GM19351 (cell line): ENCODE measurements at regions not wholly inside any gene's neighbourhood (a gene's known extent, or its start where the extent isn't known, plus 50 kb on each side); places are given as distances from the start of the nearest gene placed in this dataset.
"Not testable (repeated sequence)": the region's sequence is repeated elsewhere in the genome, so short reads cannot be mapped to it uniquely, and the experiment has no call there.

Experiments used
- ATAC-seq: cut with Tn5 transposase; IDR thresholded peaks from one replicate; pipeline ENCODE4 v1.9.1; 2021; ENCODE audit warnings: mild to moderate bottlenecking, moderate library complexity; ENCODE audit not compliant: unreplicated experiment

GRCh38 chr18:8987241-8987640 lies 115.3 kb upstream of the NDUFV2 start:
- no peak for ATAC-seq

- peak; percentile 86 for ATAC-seq
These were observed 114.1 kb upstream of the NDUFV2 start for GRCh38 chr18:8988260-8988871.

DNA sequence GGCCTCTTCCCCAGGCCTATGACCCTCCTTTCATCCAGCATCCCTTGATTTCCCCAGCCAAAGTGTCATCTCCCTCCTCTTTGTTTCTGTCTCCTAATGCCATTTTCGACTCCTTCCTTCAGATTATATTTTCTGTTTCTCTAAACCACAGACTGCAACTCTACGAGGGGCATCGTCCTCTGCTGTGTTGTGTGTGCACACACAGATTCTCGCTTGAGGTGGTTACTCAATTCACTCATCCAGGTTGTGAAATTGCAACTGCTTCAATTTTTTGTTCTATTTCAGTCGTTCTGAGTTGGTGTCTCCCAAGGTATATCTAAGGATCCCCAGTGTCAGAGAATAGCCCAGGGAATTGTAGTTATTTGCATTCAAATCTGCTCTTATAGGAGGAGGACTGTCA lies 113.5 kb upstream of the NDUFV2 start:
- ATAC-seq = no peak

DNA sequence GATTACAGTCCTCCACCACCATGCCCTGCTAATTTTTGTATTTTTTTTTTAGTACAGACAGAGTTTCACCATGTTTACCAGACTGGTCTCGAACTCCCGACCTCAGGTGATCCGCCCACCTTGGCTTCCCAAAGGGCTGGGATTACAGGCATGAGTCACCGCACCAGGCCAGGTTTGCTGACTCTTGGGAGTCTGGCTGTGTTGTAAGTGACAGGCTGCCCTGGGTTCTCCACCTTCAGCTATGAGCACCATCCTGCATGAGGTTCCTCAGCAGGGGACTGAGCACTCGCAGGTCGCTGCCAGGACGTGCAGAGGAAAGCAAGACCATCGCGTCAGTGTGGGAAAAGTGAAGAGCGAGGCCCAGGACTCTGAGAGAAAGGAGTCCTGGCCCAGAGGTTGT lies 112.6 kb upstream of the NDUFV2 start:
- no peak for ATAC-seq

DNA sequence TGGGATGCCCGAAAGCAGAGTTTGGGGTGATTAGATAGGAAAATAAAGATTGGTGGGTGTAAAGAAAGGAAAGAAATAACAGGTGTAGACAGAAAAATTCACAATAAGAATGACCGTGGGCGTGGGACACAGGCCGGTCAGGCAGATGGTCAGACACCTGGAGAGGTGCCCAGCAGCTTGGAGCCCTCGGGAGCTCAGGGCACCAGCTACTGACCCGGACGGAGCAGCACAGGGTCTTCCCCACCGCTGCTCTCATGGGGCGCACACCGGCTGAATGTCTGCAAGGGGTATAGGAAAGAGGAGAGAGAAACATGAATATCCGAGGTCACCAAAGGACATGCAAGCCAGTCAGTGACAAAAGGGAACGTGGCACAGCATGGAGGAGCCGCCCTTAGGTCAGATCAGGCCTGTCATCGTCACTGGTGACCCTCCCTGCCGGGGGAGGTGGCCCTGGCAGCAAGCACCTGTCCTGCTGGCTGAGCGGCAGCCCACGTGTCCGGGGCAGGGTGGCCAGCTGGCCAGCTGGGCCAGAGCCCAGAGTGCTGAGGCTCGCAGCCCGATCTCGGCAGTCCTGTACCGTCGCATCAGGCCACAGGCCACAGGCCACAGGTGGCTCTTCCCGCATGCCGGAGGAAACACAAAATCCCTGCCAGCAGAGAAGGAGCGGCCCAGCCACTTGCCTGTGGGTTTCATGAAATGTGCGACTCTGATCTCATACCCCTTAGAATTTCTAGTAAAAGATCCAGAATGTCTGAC lies 112.0 kb upstream of the NDUFV2 start:
- no peak for ATAC-seq

GRCh38 chr18:8991155-8991554 lies 111.3 kb upstream of the NDUFV2 start:
- ATAC-seq = no peak

DNA sequence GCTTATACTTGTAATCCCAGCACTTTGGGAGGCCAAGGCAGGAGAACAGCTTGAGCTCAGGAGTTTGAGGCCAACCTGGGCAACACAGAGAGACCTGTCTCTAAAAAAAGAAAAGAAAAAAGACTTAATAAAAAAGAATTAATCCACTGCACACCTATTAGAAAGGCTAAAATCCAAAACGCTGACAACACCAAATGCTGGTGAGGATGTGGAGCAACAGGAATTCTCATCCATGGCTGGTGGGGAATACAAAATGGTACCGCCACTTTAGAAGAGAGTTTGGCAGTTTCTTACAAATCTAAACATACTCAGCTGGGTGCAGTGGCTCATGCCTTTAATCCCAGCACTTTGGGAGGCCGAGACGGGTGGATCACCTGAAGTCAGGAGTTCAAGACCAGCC lies 110.0 kb upstream of the NDUFV2 start:
- ATAC-seq = not testable (repeated sequence)

GRCh38 chr18:8994603-8995002 lies 107.9 kb upstream of the NDUFV2 start:
- ATAC-seq = no peak

GRCh38 chr18:8995096-8995495 lies 107.4 kb upstream of the NDUFV2 start:
- no peak for ATAC-seq

DNA sequence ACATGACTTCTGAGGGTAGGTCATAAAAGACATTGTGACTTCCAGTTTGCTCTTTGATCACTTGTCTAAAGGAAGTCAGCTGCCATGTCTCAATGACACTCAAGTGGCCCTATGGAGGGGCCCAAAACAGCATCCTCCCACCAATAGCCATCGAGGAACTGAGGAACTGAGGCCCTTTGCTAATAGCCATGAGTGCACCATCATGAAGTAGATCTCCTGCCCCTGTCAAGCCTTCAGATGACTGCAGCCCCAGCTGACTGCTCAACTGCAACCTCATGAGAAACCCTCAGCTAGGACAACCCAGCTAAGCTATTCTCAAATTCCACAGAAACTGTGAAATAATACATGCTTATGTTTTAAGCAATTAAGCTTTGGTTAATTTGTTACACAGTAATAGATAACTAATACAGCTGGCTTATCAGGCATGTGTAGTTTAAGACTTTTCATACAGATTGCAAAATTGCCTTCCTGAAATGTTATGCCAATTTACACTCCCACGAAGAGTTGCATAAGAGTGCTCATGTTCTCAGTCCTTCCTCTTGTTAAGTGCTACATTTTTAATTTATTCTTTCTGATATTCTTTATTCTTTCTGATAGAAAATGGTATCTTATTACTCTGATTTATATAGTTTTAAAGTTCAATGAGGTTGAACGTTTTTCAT lies 105.6 kb upstream of the NDUFV2 start:
- ATAC-seq = no peak

DNA sequence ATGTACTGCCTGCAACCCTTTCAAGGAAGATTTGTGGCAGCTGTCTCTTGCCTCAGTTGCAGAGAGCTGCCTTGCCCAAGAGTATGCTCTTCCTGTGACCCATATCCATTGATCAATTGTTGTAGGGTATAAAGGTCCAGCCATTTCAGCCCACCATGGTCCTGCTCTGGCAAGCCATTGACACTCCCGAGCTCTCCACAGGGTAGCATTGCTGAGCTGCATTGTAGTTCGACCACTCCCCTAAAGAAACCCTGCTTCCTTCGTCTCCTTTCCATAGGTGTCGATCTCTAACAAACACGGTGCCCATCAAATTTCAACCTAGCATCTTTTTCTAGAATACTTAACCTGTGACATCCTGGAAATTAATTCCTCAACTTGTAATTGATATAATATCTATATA lies 104.9 kb upstream of the NDUFV2 start:
- no peak for ATAC-seq

DNA sequence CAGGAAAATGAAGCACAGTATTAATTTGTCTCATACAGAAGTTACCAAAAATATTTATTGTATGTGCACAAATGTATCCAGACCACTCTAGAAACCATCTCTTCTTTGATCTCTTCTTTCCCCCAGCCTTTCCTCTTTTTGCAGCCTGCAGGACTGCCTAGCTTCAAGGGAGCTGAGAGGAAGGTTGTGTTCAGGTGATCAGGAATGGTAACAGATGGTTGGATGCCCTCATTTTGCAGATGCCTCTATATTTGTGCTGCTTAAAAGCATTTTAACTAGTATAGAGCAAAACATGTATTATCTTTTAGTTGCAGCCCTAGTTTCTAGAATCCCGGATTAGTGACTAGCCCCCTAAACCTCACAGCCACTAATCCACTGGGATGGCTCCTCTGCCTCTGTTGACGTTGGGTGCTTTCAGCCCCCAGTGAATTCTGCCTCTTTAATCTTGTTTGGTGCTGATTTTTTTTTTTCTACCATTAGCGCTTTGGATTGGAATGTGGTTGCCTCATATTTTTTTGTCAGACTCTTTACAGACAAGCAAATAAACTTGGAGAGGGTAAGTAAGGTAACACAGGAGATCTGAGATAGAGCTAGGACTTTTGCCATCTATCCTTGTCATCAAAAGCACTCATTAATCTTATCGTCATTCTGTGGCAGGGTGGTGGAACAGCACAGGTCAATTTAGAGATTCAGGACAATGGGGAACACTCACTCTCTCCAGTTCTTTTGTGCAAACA lies 103.8 kb upstream of the NDUFV2 start:
- ATAC-seq = no peak

DNA sequence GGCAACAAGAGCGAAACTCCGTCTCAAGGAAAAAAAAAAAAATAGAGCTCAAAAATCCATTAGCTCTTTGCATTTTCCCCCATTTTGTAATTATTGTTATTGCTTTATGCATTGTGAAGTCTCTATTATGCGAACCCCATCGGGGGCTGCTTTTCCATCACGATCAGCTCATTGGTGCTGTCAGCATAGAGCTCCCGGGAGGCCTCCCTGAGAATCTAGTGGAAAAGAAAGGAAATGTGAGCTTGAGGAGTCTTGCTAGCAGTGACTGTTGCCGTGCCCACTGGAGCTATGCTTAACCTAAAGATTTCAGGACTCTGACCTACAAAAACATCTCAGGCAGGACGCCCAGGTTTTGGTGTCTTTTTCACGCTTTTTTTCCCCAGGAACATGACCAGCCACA lies 102.6 kb upstream of the NDUFV2 start:
- ATAC-seq = no peak

DNA sequence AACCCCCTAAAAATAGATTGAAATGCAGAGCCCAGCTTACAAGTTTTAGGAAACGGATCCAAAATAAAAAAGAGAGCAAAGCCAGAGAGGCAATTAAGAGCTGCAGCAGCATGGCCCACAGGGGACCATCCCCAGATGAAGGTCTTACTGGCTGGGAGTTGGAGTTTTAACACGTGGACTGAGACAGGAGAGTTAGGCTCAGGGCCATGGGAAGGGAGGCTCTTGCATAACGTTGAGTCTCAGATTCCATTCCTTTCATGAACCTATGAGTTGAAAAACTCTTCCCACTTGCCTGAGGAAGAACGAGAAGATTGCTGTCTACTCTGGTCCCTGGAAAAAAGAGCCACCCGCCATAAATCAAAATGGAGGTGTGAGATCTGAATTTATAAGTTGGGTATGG lies 101.8 kb upstream of the NDUFV2 start:
- no peak for ATAC-seq

DNA sequence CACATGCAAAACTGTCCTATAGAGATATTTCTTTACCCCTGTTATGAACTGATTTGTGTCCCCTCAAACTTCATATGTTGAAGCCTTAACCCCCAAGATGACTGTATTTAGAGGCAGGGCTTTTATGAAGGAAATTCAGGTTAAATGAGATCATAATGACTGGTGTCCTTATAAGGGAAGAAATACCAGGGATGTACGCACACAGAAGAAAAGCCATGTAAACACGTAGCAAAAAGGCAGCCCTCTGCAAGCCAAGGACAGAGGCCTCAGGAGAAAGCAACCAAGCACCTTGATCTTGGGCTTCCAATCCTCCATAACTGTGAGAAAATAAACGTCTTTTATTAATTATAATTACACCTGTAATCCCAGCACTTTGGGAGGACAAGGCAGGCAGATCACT lies 101.3 kb upstream of the NDUFV2 start:
- ATAC-seq = no peak

DNA sequence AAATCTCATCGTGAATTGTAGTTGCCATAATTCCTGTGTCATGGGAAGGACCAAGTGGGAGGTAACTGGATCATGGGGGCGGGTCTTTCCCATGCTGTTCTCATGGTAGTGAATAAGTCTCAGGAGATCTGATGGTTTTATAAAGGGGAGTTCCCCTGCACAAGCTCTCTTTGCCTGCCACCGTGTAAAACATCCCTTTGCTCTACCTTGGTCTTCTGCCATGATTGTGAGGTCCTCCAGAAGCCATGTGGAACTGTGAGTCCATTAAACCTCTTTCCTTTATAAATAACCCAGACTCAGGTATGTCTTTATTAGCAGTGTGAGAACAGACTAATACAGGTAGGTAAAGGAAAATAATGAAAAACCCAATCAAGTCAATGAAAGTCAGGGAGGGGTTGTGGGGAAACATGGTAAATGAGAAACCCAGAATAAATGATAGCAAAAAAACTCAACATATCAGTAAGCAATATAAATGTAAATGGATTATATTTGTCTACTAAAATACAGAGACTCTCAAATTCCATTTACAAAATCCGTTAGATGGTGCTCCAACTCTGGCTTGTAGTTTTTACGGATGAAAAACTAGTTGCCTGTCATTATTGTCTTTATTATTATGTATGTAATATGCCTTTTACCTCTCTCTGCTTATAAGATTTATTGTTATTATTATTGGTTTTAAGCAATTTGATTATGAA lies 98.9 kb upstream of the NDUFV2 start:
- no peak for ATAC-seq

GRCh38 chr18:9004308-9004707 lies 98.2 kb upstream of the NDUFV2 start:
- not testable (repeated sequence) for ATAC-seq

- not testable (repeated sequence) for ATAC-seq
These were observed 94.8 kb upstream of the NDUFV2 start for GRCh38 chr18:9007700-9008099.

DNA sequence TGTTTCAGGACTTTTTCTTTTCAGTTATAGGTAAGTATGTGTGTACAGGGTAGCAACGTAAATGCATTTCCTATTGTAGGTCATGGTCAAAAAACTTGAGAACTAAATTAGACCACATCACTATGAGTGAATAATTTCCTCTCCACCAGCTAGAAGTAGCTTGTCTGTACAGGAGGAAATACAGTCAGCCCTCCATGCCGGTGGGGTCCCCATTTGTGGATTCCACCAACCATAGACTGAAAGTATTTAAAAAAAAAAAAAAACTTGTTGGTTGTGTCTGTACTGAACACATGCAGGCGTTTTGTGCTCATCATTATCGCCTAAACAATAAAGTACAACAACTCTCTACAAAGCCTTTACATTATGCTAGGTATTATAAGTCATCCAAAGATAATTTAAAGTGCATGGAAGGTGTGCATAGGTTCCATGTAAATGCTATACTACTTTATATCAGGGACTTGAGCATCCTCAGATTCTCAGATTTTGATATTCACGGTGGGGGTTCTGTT lies 94.2 kb upstream of the NDUFV2 start:
- no peak for ATAC-seq

GRCh38 chr18:9008709-9009635 lies 93.5 kb upstream of the NDUFV2 start:
- no peak for ATAC-seq
